ENCODE measurements at regions not wholly inside any gene's neighbourhood (a gene's known extent, or its start where the extent isn't known, plus 50 kb on each side); places are given as distances from the start of the nearest gene placed in this dataset.

GRCh38 chr5:96128204-96128864 is 166.7 kb upstream of the ELL2 start (continued):
- TF ChIP-seq ZBTB4 (CRISPR knock-in tag; IDR thresholded peaks at IDR 0.05): no peak
- no peak for TF ChIP-seq TCF3 (IDR thresholded peaks at IDR 0.05; ENCODE audit: borderline replicate concordance, insufficient read depth, low read depth, low read length)
- no peak for TF ChIP-seq KDM1A (IDR thresholded peaks at IDR 0.05; ENCODE audit: borderline replicate concordance)

- in situ Hi-C loops (cut with MboI): no loop called here
- intact Hi-C loops (cut with micrococcal nuclease; ENCODE audit: unreplicated experiment): no loop called here
- H3K9ac ChIP-seq (ENCODE audit: control insufficient read depth, insufficient read depth, low read length): no peak overlapping the region
- ATAC-seq: no peak
- ChIA-PET SMC1A (ENCODE audit: uncharacterized antibody, unreplicated experiment) (interaction anchor here (0.7 to 2.3 kb wide), 6 partner anchors 9 to 209 kb away, joined by 3 to 8 read pairs (median 4); no protein-coding TSS in a partner anchor), POLR2A (no interaction called here), CTCF (interaction anchor here (1.1 kb wide), 1 partner anchor 9 kb away, joined by 3 read pairs; no protein-coding TSS in a partner anchor), RAD21 (ENCODE audit: unreplicated experiment) (no interaction called here)
- WGBS (ENCODE audit: insufficient coverage, insufficient replicate concordance, low lambda C conversion rate, missing lambda C conversion rate): 85% methylated on average over 2 of the region's 2 CpGs
- no peak for DNase-seq (ENCODE audit: low read depth, low spot score)
- H3K79me2 ChIP-seq (ENCODE audit: control insufficient read depth, insufficient read depth, low read length): no peaks in the 10 kb centered on the region
- no TSS peak for BruUV-seq (replicated peaks)
- H3K4me2 ChIP-seq (ENCODE audit: control insufficient read depth, insufficient read depth): no peak overlapping the region
- H3K9me3 ChIP-seq (replicated peaks; ENCODE audit: control insufficient read depth, insufficient read depth, low read length): no peaks in the 10 kb centered on the region
- H3K36me3 ChIP-seq (ENCODE audit: control insufficient read depth in 2 of 2, insufficient read depth in 2 of 2, low read length in 1 of 2): no peaks in the 10 kb centered on the region
- TF ChIP-seq E2F8 (IDR thresholded peaks at IDR 0.05; ENCODE audit: low read depth, partially characterized antibody) (no peak), POLR2AphosphoS5 (IDR thresholded peaks at IDR 0.05; ENCODE audit: low read length) (no peak), ZSCAN29 (IDR thresholded peaks at IDR 0.05) (no peak), RAD51 (IDR thresholded peaks at IDR 0.05) (no peak), ZBTB33 (IDR thresholded peaks at IDR 0.05) (no peak), EZH2 (IDR thresholded peaks at IDR 0.05; ENCODE audit: borderline replicate concordance, control insufficient read depth, low read depth, low read length) (no peak), MLLT1 (IDR thresholded peaks at IDR 0.05) (no peak)
- H2AFZ ChIP-seq (ENCODE audit: control insufficient read depth, low read depth, low read length): no peak overlapping the region
- H3K4me3 ChIP-seq: no peak overlapping the region
- no peak overlapping the region for H3K27ac ChIP-seq (ENCODE audit: control insufficient read depth, insufficient read depth)
- no peak for FAIRE-seq
- H4K20me1 ChIP-seq (ENCODE audit: control insufficient read depth, insufficient read depth): no peaks in the 10 kb centered on the region
- no peaks in the 10 kb centered on the region for H3K4me1 ChIP-seq (ENCODE audit: control insufficient read depth, insufficient read depth, low read length)
- no peaks in the 10 kb centered on the region for H3K27me3 ChIP-seq (replicated peaks in 1 of 2; ENCODE audit: control insufficient read depth in 2 of 2, insufficient read depth in 2 of 2, low read length in 1 of 2)
Observed at GRCh38 chr5:96127538-96127937, 165.9 kb upstream of the ELL2 start.
